ENCODE measurements at regions not wholly inside any gene's neighbourhood (a gene's known extent, or its start where the extent isn't known, plus 50 kb on each side); places are given as distances from the start of the nearest gene placed in this dataset.

GRCh38 chr6:150659046-150659763 lies 59.5 kb downstream of the PLEKHG1 start:
- TF ChIP-seq CTCF (IDR thresholded peaks at IDR 0.05; ENCODE audit: poor library complexity, severe bottlenecking) = no peak
- H3K27ac ChIP-seq (ENCODE audit: poor library complexity, severe bottlenecking) = no peak overlapping the region
- no peak overlapping the region for H3K4me3 ChIP-seq (ENCODE audit: severe bottlenecking)
- ATAC-seq (ENCODE audit: low read depth) (no peak), DNase-seq (ENCODE audit: low spot score) (no peak)
- H3K36me3 ChIP-seq (ENCODE audit: low read depth) = no peaks in the 10 kb centered on the region
- no peaks in the 10 kb centered on the region for H3K27me3 ChIP-seq (ENCODE audit: insufficient read depth, poor library complexity, severe bottlenecking)
- peaks cover 2% of the 10 kb centered on the region for H3K9me3 ChIP-seq (ENCODE audit: severe bottlenecking)
- H3K4me1 ChIP-seq (ENCODE audit: insufficient read depth, poor library complexity, severe bottlenecking) = no peaks in the 10 kb centered on the region

- Histone ChIP-seq H3K36me3 (ENCODE audit: low read depth) (no peaks in the 10 kb centered on the region), H3K9me3 (ENCODE audit: severe bottlenecking) (peaks cover 2% of the 10 kb centered on the region), H3K4me1 (ENCODE audit: insufficient read depth, poor library complexity, severe bottlenecking) (no peaks in the 10 kb centered on the region), H3K27ac (ENCODE audit: poor library complexity, severe bottlenecking) (no peak overlapping the region), H3K4me3 (ENCODE audit: severe bottlenecking) (no peak overlapping the region), H3K27me3 (ENCODE audit: insufficient read depth, poor library complexity, severe bottlenecking) (no peaks in the 10 kb centered on the region)
- no peak for ATAC-seq (ENCODE audit: low read depth)
- DNase-seq (ENCODE audit: low spot score) = no peak
- TF ChIP-seq CTCF (IDR thresholded peaks at IDR 0.05; ENCODE audit: poor library complexity, severe bottlenecking) = no peak
Observed at GRCh38 chr6:150661216-150662007, 61.7 kb downstream of the PLEKHG1 start.

DNA sequence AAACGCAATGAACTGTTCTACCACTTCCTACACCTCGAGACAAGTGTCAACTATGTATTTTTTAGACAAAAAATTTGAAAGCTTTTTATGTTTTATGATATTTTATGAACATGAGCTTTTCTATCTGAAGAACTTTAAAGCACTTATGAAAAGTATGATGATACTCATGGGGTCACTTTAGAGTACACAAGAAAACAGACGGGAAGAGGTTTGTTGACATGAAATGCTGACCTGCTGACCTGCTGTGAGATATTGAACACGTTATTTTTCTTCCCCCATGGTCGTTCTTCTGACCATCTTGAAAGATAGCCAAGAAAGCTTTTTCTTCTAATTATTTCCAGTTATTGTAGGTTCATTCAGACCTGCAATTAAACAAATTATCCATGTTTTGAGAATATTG lies 63.1 kb downstream of the PLEKHG1 start:
- ATAC-seq (ENCODE audit: low read depth) (no peak), DNase-seq (ENCODE audit: low spot score) (no peak)
- no peak for TF ChIP-seq CTCF (IDR thresholded peaks at IDR 0.05; ENCODE audit: poor library complexity, severe bottlenecking)
- Histone ChIP-seq H3K27me3 (ENCODE audit: insufficient read depth, poor library complexity, severe bottlenecking) (no peaks in the 10 kb centered on the region), H3K4me3 (ENCODE audit: severe bottlenecking) (no peak overlapping the region), H3K36me3 (ENCODE audit: low read depth) (no peaks in the 10 kb centered on the region), H3K9me3 (ENCODE audit: severe bottlenecking) (no peaks in the 10 kb centered on the region), H3K4me1 (ENCODE audit: insufficient read depth, poor library complexity, severe bottlenecking) (peaks cover 4% of the 10 kb centered on the region), H3K27ac (ENCODE audit: poor library complexity, severe bottlenecking) (no peak overlapping the region)

DNA sequence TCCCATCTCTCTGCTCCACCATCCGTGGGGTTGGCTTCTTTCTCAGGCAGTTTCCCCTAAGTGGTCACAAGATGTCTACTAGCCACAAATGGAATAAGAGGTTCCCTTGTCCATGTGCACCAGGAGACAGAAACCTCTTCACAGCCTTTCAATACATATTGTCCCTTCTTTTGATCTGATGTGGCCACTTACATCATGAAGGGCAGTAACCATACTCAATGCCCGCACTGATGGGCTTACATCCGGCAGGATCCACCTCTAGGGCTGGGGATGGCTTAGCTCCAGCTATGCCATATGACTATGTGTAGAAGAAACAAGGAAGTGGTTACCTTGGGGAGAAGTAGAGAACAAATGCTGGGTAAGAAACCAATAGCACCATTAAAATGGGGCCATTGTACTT lies 64.4 kb downstream of the PLEKHG1 start:
- peaks cover 15% of the 10 kb centered on the region for H3K4me1 ChIP-seq (ENCODE audit: insufficient read depth, poor library complexity, severe bottlenecking)
- no peak overlapping the region for H3K4me3 ChIP-seq (ENCODE audit: severe bottlenecking)
- no peak for DNase-seq (ENCODE audit: low spot score)
- no peaks in the 10 kb centered on the region for H3K36me3 ChIP-seq (ENCODE audit: low read depth)
- no peak overlapping the region for H3K27ac ChIP-seq (ENCODE audit: poor library complexity, severe bottlenecking)
- TF ChIP-seq CTCF (IDR thresholded peaks at IDR 0.05; ENCODE audit: poor library complexity, severe bottlenecking) = no peak
- H3K27me3 ChIP-seq (ENCODE audit: insufficient read depth, poor library complexity, severe bottlenecking) = no peaks in the 10 kb centered on the region
- ATAC-seq (ENCODE audit: low read depth) = no peak
- H3K9me3 ChIP-seq (ENCODE audit: severe bottlenecking) = no peaks in the 10 kb centered on the region

- no peaks in the 10 kb centered on the region for H3K9me3 ChIP-seq (ENCODE audit: severe bottlenecking)
- DNase-seq (ENCODE audit: low spot score) (no peak), ATAC-seq (ENCODE audit: low read depth) (no peak)
- TF ChIP-seq CTCF (IDR thresholded peaks at IDR 0.05; ENCODE audit: poor library complexity, severe bottlenecking) = no peak
- peaks cover 15% of the 10 kb centered on the region for H3K4me1 ChIP-seq (ENCODE audit: insufficient read depth, poor library complexity, severe bottlenecking)
- H3K27ac ChIP-seq (ENCODE audit: poor library complexity, severe bottlenecking) = no peak overlapping the region
- H3K36me3 ChIP-seq (ENCODE audit: low read depth) = no peaks in the 10 kb centered on the region
- H3K4me3 ChIP-seq (ENCODE audit: severe bottlenecking) = no peak overlapping the region
- no peaks in the 10 kb centered on the region for H3K27me3 ChIP-seq (ENCODE audit: insufficient read depth, poor library complexity, severe bottlenecking)
Observed at GRCh38 chr6:150666071-150666470, 66.4 kb downstream of the PLEKHG1 start.
